WTC11 (cell line): ENCODE measurements at regions not wholly inside any gene's neighbourhood (a gene's known extent, or its start where the extent isn't known, plus 50 kb on each side); places are given as distances from the start of the nearest gene placed in this dataset.

Experiments used
- ATAC-seq: fragments of 200-7000 bp; cut with Tn5 transposase; 2 replicates; pipeline ENCODE4 v1.10.0; 2021; ENCODE audit warnings: mild to moderate bottlenecking, moderate library complexity
- CTCF ChIA-PET: fragments of 300-600 bp; sonication (Branson Sonifier 250); formaldehyde crosslinking; loops from one replicate; lab custom pipeline; 2021; ENCODE audit warnings: antibody characterized with exemption; lab: Charles Lee
- POLR2A ChIA-PET: fragments of 350-600 bp; sonication (Branson Sonifier 250); formaldehyde crosslinking; loops from one replicate; lab custom pipeline; 2021; ENCODE audit warnings: antibody characterized with exemption; lab: Charles Lee
- DNase-seq: peaks from one replicate; pipeline ENCODE4 v3.0.0; 2021; ENCODE audit warnings: low spot score
- H3K27ac Mint-ChIP-seq: 2 replicates; pipeline ENCODE4 v1.8.0; 2021; ENCODE audit warnings: mixed read lengths
- H3K27me3 Mint-ChIP-seq: 2 replicates; pipeline ENCODE4 v1.8.0; 2021; ENCODE audit warnings: low read depth, mild to moderate bottlenecking, moderate library complexity, mixed read lengths
- H3K36me3 Mint-ChIP-seq: 2 replicates; pipeline ENCODE4 v1.8.0; 2021; ENCODE audit warnings: mixed read lengths
- H3K4me1 Mint-ChIP-seq: 2 replicates; pipeline ENCODE4 v1.8.0; 2022; ENCODE audit warnings: mixed read lengths
- H3K4me3 Mint-ChIP-seq: 2 replicates; pipeline ENCODE4 v1.8.0; 2021; ENCODE audit warnings: mild to moderate bottlenecking, moderate library complexity, mixed read lengths
- H3K9me3 Mint-ChIP-seq: 2 replicates; pipeline ENCODE4 v1.8.0; 2021; ENCODE audit warnings: mixed read lengths
- CTCF ChIP-seq: fragments of 200-600 bp; IDR thresholded peaks from 2 replicates; pipeline ENCODE4 v1.8.0; 2022; ENCODE audit warnings: antibody characterized with exemption
- ERG ChIP-seq: fragments of 250-450 bp; sonication (Bioruptor Pico); IDR thresholded peaks from 2 replicates; pipeline ENCODE4 v1.8.0; 2021; ENCODE audit warnings: mild to moderate bottlenecking
- GRHL2 ChIP-seq: fragments of 250-450 bp; sonication (Bioruptor Pico); IDR thresholded peaks from 2 replicates; pipeline ENCODE4 v1.8.0; 2022; ENCODE audit warnings: mild to moderate bottlenecking, moderate library complexity; ENCODE audit not compliant: insufficient replicate concordance, severe bottlenecking
- GTF2I ChIP-seq: fragments of 250-450 bp; sonication (Bioruptor Pico); conservative IDR thresholded peaks from 2 replicates; pipeline ENCODE4 v1.4.0; 2021; ENCODE audit warnings: mild to moderate bottlenecking
- MLX ChIP-seq: sonication (generic); formaldehyde crosslinking; IDR thresholded peaks from 2 replicates; pipeline ENCODE4 v1.8.1; 2023; ENCODE audit warnings: mild to moderate bottlenecking, missing genetic modification reagents, moderate library complexity
- MXD4 ChIP-seq: fragments of 250-450 bp; sonication (Bioruptor Pico); IDR thresholded peaks from 2 replicates; pipeline ENCODE4 v1.8.0; 2021; ENCODE audit warnings: mild to moderate bottlenecking, moderate library complexity, borderline replicate concordance
- NR2C2 ChIP-seq: sonication (generic); formaldehyde crosslinking; IDR thresholded peaks from 2 replicates; pipeline ENCODE4 v1.8.0; 2022; ENCODE audit warnings: mild to moderate bottlenecking, missing genetic modification reagents
- PREB ChIP-seq: sonication (generic); formaldehyde crosslinking; IDR thresholded peaks from 2 replicates; pipeline ENCODE4 v1.8.1; 2022; ENCODE audit warnings: mild to moderate bottlenecking, missing genetic modification reagents, moderate library complexity, borderline replicate concordance
- SMAD3 ChIP-seq: sonication (generic); formaldehyde crosslinking; IDR thresholded peaks from 2 replicates; pipeline ENCODE4 v1.8.0; 2022; ENCODE audit warnings: missing genetic modification reagents, mild to moderate bottlenecking, borderline replicate concordance
- ZMAT4 ChIP-seq: fragments of 250-450 bp; sonication (Bioruptor Pico); IDR thresholded peaks from 2 replicates; pipeline ENCODE4 v1.9.0; 2021; ENCODE audit warnings: mild to moderate bottlenecking
- ZNF121 ChIP-seq: sonication (generic); formaldehyde crosslinking; IDR thresholded peaks from 2 replicates; pipeline ENCODE4 v1.8.0; 2023; ENCODE audit warnings: missing genetic modification reagents
- ZNF512 ChIP-seq: sonication (generic); formaldehyde crosslinking; IDR thresholded peaks from 2 replicates; pipeline ENCODE4 v1.8.1; 2022; ENCODE audit warnings: missing genetic modification reagents, borderline replicate concordance
- ZSCAN18 ChIP-seq: fragments of 250-450 bp; sonication (Bioruptor Pico); IDR thresholded peaks from 2 replicates; pipeline ENCODE4 v2.1.2; 2022; ENCODE audit warnings: mild to moderate bottlenecking, moderate library complexity

- Mint-ChIP-seq H3K27ac (no peak overlapping the region), H3K36me3 (no peaks in the 10 kb centered on the region), H3K9me3 (no peaks in the 10 kb centered on the region), H3K4me1 (peaks cover 19% of the 10 kb centered on the region), H3K4me3 (no peak overlapping the region), H3K27me3 (peaks cover 6% of the 10 kb centered on the region)
- ChIA-PET POLR2A (interaction anchor here (0.6 to 1.5 kb wide), 3 partner anchors 41 to 152 kb away, joined by 5 to 7 read pairs (median 5); partner anchors contain the start of gene NABP1), CTCF (interaction anchor here (0.6 to 4.3 kb wide), 19 partner anchors 11 to 607 kb away, joined by 3 to 44 read pairs (median 5); no protein-coding TSS in a partner anchor)
- TF ChIP-seq CTCF (peak; percentile 38; the same call in 1 of the 2 replicates), NR2C2 (CRISPR knock-in tag) (no peak)
- DNase-seq (peak; percentile 88), ATAC-seq (peak; percentile 95)
Observed at GRCh38 chr2:191555092-191555742, 122.7 kb upstream of the NABP1 start.

- Mint-ChIP-seq H3K4me1 (peaks cover 15% of the 10 kb centered on the region), H3K9me3 (no peaks in the 10 kb centered on the region), H3K27me3 (peaks cover 6% of the 10 kb centered on the region), H3K36me3 (no peaks in the 10 kb centered on the region), H3K27ac (no peak overlapping the region), H3K4me3 (no peak overlapping the region)
- DNase-seq, result no peak
- no peak for TF ChIP-seq GTF2I (CRISPR knock-in tag)
- TF ChIP-seq ZNF121 (CRISPR knock-in tag), result no peak
- TF ChIP-seq ZSCAN18 (CRISPR knock-in tag), result no peak
- no peak for TF ChIP-seq SMAD3 (CRISPR knock-in tag)
- TF ChIP-seq MXD4, result no peak
- TF ChIP-seq PREB (CRISPR knock-in tag), result no peak
- no peak for TF ChIP-seq GRHL2 (CRISPR knock-in tag)
- no peak for TF ChIP-seq ZNF512 (CRISPR knock-in tag)
- TF ChIP-seq MLX, result no peak
- no peak for ATAC-seq
- CTCF ChIA-PET, result interaction anchor here (1.9 to 2.5 kb wide), 2 partner anchors 10 to 606 kb away, joined by 11 read pairs; no protein-coding TSS in a partner anchor
- POLR2A ChIA-PET, result no interaction called here
Observed at GRCh38 chr2:191556463-191556862, 121.5 kb upstream of the NABP1 start.

GRCh38 chr2:191557841-191558240 is 120.1 kb upstream of the NABP1 start:
- POLR2A ChIA-PET, result interaction anchor here (0.7 kb wide), 1 partner anchor 163 kb away, joined by 3 read pairs; no protein-coding TSS in a partner anchor
- Mint-ChIP-seq H3K27ac (no peak overlapping the region), H3K27me3 (peaks cover 6% of the 10 kb centered on the region), H3K4me1 (peaks cover 15% of the 10 kb centered on the region)
- TF ChIP-seq ERG (CRISPR knock-in tag), result no peak
- TF ChIP-seq ZMAT4 (CRISPR knock-in tag), result no peak
- TF ChIP-seq, all 79 proteins: peak for 0
- no peak for ATAC-seq
- CTCF ChIA-PET, result no interaction called here
- H3K36me3 Mint-ChIP-seq, result no peaks in the 10 kb centered on the region
- H3K9me3 Mint-ChIP-seq, result no peaks in the 10 kb centered on the region
- no peak for DNase-seq
- no peak overlapping the region for H3K4me3 Mint-ChIP-seq
